PFSK-1 (cell line): ENCODE measurements at regions not wholly inside any gene's neighbourhood (a gene's known extent, or its start where the extent isn't known, plus 50 kb on each side); places are given as distances from the start of the nearest gene placed in this dataset.

Experiments
- FOXP2 ChIP-seq: optimal IDR thresholded peaks from 2 replicates; pipeline ENCODE3; 2011; ENCODE audit warnings: borderline replicate concordance, control low read depth, inconsistent platforms; ENCODE audit not compliant: insufficient read depth; ENCODE audit errors: extremely low read length, extremely low read depth
- POLR2AphosphoS5 ChIP-seq: IDR thresholded peaks from 2 replicates; pipeline ENCODE4 v1.6.1; 2012; ENCODE audit warnings: low read depth, mild to moderate bottlenecking, control low read depth, low read length, moderate library complexity
- SIN3A ChIP-seq: IDR thresholded peaks from 2 replicates; pipeline ENCODE4 v1.6.1; 2012; ENCODE audit warnings: mild to moderate bottlenecking, low read length, moderate library complexity, borderline replicate concordance; ENCODE audit not compliant: insufficient read depth
- TAF1 ChIP-seq: IDR thresholded peaks from 2 replicates; pipeline ENCODE4 v1.6.1; 2012; ENCODE audit warnings: low read length, control low read depth, borderline replicate concordance; ENCODE audit not compliant: insufficient read depth
- TF ChIP-seq, protein P1 (sequence below), 2 experiments: IDR thresholded peaks; 2 replicates each; pipeline versions ENCODE4 v1.6.1 to v1.8.0; 2011 to 2012; ENCODE audit warnings: low read depth in 2 of 2, low read length in 2 of 2, control low read depth in 1 of 2, inconsistent platforms in 1 of 2, mild to moderate bottlenecking in 1 of 2, moderate library complexity in 1 of 2; ENCODE audit not compliant: insufficient read depth in 1 of 2

DNA sequence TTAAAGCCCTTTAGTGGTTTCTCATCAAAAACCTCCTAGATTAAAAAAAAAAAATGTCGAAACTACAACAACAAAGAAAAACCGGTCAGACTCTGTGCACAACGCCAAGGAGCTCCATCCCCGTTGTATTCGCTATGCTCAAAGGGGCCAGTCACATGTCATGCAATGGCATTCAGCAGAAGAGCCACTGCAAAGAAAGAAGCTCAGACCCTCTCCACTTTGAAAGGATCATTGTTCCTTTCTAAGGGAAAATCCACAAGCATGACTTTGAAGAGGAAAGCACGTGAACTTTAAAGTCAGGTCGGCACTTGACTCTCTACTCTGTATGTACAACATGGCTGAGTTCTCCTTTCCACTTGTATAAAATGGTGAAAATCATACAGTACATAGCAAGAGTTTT is 655.6 kb downstream of the ETS1 start:
- TF ChIP-seq SIN3A (no peak), FOXP2 (no peak), TAF1 (no peak), POLR2AphosphoS5 (no peak)
- TF ChIP-seq, protein P1, sequence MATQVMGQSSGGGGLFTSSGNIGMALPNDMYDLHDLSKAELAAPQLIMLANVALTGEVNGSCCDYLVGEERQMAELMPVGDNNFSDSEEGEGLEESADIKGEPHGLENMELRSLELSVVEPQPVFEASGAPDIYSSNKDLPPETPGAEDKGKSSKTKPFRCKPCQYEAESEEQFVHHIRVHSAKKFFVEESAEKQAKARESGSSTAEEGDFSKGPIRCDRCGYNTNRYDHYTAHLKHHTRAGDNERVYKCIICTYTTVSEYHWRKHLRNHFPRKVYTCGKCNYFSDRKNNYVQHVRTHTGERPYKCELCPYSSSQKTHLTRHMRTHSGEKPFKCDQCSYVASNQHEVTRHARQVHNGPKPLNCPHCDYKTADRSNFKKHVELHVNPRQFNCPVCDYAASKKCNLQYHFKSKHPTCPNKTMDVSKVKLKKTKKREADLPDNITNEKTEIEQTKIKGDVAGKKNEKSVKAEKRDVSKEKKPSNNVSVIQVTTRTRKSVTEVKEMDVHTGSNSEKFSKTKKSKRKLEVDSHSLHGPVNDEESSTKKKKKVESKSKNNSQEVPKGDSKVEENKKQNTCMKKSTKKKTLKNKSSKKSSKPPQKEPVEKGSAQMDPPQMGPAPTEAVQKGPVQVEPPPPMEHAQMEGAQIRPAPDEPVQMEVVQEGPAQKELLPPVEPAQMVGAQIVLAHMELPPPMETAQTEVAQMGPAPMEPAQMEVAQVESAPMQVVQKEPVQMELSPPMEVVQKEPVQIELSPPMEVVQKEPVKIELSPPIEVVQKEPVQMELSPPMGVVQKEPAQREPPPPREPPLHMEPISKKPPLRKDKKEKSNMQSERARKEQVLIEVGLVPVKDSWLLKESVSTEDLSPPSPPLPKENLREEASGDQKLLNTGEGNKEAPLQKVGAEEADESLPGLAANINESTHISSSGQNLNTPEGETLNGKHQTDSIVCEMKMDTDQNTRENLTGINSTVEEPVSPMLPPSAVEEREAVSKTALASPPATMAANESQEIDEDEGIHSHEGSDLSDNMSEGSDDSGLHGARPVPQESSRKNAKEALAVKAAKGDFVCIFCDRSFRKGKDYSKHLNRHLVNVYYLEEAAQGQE (IDR thresholded peaks at IDR 0.05; ENCODE audit: insufficient read depth in 1 of 2, low read depth in 2 of 2, low read length in 2 of 2): no peak

DNA sequence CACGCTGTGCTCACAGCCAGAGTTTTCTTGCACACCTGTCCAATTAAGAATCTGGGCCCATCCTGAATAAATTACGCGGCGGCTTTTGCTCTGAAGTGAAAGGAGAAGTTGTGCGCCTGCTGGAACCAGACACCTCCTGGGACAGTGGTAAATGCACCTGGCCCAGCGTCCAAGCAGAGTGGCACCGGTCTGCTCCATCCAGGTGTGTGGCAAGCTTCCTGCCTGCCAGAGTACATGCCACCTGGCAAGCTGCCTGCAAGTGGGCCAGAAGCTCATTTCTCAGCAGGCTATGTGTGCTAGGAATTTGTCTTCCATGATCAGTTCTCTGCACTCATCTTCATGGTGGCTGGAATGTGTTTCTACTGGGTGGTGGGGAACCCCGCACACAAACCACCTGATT is 660.6 kb downstream of the ETS1 start:
- no peak for TF ChIP-seq TAF1

DNA sequence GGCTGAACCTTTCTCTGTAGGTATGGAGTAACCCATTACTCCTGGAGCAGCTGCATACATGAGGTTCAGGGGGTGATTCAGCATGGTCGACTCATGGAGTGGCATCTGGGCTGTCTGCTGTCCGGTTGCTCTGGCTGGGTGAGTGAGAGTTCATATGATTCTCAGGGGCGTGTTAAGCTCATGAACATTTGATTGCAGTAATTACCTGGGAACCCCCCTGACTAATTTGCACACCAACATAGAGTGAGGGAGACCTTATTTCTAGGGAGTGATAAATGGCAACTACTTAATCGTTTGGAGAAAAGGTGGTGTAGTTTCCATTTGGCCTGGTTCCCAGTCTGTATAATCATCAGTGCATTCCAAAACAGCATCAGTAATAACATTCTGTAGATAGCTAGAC is 661.9 kb downstream of the ETS1 start:
- no peak for TF ChIP-seq TAF1
- TF ChIP-seq, protein P1 (IDR thresholded peaks at IDR 0.05; ENCODE audit: insufficient read depth in 1 of 2, low read depth in 2 of 2, low read length in 2 of 2): no peak
- TF ChIP-seq SIN3A: no peak
- TF ChIP-seq POLR2AphosphoS5: no peak
- TF ChIP-seq FOXP2: no peak

DNA sequence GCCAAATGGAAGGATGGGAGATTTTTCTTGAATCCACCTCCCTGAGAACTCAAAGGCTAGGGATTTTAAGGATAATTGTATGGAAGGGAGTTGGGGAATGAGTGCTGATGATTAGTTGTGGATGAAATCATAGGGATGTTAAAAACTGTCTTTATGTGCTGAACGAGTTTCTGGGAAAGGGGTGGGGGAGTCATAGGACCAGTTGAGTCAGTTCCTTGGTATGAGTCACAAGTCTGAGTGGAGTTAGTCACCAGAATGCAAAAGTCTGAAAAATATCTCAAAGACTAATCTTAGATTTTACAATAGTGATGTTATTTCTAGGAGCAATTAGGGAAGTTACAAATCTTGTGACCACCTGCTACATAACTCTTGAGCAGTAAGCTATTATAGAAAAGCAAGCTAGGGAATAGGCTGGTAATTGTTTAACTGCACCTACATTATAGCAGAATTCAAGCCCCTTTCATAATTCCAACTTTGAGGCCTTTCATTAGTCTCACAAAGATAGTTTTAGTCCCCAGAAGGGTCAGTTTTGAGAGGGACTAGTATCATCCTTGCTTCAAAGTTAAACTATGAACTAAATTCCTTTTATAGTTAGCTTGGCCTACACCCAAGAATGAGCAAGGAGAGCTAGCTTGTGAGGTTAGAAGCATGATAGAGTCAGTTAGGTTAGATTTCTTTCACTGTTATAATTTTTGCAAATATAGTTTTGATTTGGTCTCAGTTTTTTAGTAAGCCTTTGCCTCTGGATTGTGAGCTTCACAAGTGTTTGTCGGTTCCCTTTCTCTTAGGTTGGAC is 668.0 kb downstream of the ETS1 start:
- TF ChIP-seq FOXP2 (no peak), TAF1 (no peak), SIN3A (no peak), POLR2AphosphoS5 (no peak)
- TF ChIP-seq, protein P1 (IDR thresholded peaks at IDR 0.05; ENCODE audit: insufficient read depth in 1 of 2, low read depth in 2 of 2, low read length in 2 of 2): no peak

DNA sequence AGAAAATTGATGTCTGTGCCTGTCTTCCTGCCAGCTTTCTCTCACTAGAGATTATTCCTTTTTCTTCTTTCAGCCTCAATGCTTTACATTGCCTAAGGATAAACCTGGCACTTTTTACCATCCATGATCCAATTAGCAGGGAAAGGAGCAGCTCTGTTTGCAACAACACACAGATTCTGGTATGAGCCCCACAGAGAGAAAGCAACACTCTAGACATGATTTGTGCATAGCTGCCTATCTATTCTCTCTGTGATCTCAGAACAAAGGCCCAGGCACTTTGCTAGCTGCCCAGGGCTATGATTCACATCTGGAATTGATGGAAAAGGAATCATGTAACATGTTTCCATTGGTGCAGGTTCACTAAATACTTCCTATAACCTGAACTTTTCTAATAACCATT is 685.0 kb downstream of the ETS1 start:
- TF ChIP-seq, protein P1 (IDR thresholded peaks at IDR 0.05; ENCODE audit: insufficient read depth in 1 of 2, low read depth in 2 of 2, low read length in 2 of 2): no peak
- TF ChIP-seq POLR2AphosphoS5 (no peak), TAF1 (no peak), SIN3A (no peak), FOXP2 (no peak)
